ENCODE measurements at regions not wholly inside any gene's neighbourhood (a gene's known extent, or its start where the extent isn't known, plus 50 kb on each side); places are given as distances from the start of the nearest gene placed in this dataset.

GRCh38 chr2:16063251-16063850 is 123.0 kb downstream of the MYCN start:
- Histone ChIP-seq H3K9me3 (peaks cover 0 to 14% (median 0%) of the 10 kb centered on the region in 4 donors), H3K27ac (no peak overlapping the region), H3K36me3 (no peaks in the 10 kb centered on the region), H3K4me3 (no peak overlapping the region), H3K27me3 (no peaks in the 10 kb centered on the region), H3K4me1 (no peaks in the 10 kb centered on the region)
- no peak for TF ChIP-seq POLR2AphosphoS5 (IDR thresholded peaks at IDR 0.05)
- TF ChIP-seq, protein P1, sequence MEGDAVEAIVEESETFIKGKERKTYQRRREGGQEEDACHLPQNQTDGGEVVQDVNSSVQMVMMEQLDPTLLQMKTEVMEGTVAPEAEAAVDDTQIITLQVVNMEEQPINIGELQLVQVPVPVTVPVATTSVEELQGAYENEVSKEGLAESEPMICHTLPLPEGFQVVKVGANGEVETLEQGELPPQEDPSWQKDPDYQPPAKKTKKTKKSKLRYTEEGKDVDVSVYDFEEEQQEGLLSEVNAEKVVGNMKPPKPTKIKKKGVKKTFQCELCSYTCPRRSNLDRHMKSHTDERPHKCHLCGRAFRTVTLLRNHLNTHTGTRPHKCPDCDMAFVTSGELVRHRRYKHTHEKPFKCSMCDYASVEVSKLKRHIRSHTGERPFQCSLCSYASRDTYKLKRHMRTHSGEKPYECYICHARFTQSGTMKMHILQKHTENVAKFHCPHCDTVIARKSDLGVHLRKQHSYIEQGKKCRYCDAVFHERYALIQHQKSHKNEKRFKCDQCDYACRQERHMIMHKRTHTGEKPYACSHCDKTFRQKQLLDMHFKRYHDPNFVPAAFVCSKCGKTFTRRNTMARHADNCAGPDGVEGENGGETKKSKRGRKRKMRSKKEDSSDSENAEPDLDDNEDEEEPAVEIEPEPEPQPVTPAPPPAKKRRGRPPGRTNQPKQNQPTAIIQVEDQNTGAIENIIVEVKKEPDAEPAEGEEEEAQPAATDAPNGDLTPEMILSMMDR (IDR thresholded peaks at IDR 0.05): no peak
- no peak for TF ChIP-seq POLR2A (IDR thresholded peaks at IDR 0.05)
- no peak for TF ChIP-seq EP300 (IDR thresholded peaks at IDR 0.05)
- WGBS, 2 donors: 81 to 87% methylated on average over 4 of the region's 4 CpGs
- intact Hi-C loops (cut with DNase I): no loop called here
- DNase-seq: no peak

GRCh38 chr2:16062471-16063250 is 122.3 kb downstream of the MYCN start:
- TF ChIP-seq, protein P1 (IDR thresholded peaks at IDR 0.05): no peak
- TF ChIP-seq POLR2AphosphoS5 (IDR thresholded peaks at IDR 0.05): no peak
- TF ChIP-seq EP300 (IDR thresholded peaks at IDR 0.05): no peak
- no peak for TF ChIP-seq POLR2A (IDR thresholded peaks at IDR 0.05)
- Histone ChIP-seq H3K27me3 (no peaks in the 10 kb centered on the region), H3K36me3 (no peaks in the 10 kb centered on the region), H3K4me3 (no peak overlapping the region), H3K4me1 (no peaks in the 10 kb centered on the region), H3K9me3 (peaks cover 0 to 14% (median 0%) of the 10 kb centered on the region in 4 donors), H3K27ac (no peak overlapping the region)
- intact Hi-C loops (cut with DNase I): no loop called here
- DNase-seq: no peak
- WGBS, 2 donors: 88 to 90% methylated on average over 1 of the region's 1 CpG

GRCh38 chr2:16061441-16062217 is 121.3 kb downstream of the MYCN start:
- no peaks in the 10 kb centered on the region for H3K27me3 ChIP-seq
- H3K4me3 ChIP-seq: no peak overlapping the region
- intact Hi-C loops (cut with DNase I): no loop called here
- no peak for DNase-seq
- H3K4me1 ChIP-seq: no peaks in the 10 kb centered on the region
- peaks cover 0 to 14% (median 0%) of the 10 kb centered on the region in 4 donors for H3K9me3 ChIP-seq
- H3K27ac ChIP-seq: no peak overlapping the region
- TF ChIP-seq EP300 (IDR thresholded peaks at IDR 0.05) (no peak), POLR2AphosphoS5 (IDR thresholded peaks at IDR 0.05) (no peak), POLR2A (IDR thresholded peaks at IDR 0.05) (no peak)
- TF ChIP-seq, protein P1 (IDR thresholded peaks at IDR 0.05): no peak
- H3K36me3 ChIP-seq: no peaks in the 10 kb centered on the region
- 73 to 74% methylated on average over 2 of the region's 2 CpGs for WGBS, 2 donors

DNA sequence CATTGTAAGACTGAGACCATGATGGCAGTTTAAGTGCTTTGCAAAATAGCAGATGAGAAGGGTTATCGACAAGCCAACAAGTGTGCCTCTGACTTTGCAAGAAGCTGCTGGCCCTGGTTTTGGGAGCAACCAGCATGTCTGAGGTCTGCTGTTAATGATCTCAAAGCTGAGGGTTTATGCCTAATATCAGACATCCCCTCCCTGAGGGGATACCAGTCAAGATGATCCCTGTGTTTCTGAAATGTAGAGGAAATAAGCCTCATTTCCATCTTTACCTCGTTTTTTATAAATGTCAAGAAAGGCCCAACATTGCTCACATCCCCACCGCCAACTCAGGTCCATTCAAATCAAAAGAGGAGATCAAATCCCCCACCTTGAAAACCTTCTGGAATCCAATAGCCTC is 120.6 kb downstream of the MYCN start:
- intact Hi-C loops (cut with DNase I): no loop called here
- Histone ChIP-seq H3K27me3 (no peaks in the 10 kb centered on the region), H3K4me1 (peaks cover 0 to 5% (median 4%) of the 10 kb centered on the region in 4 donors), H3K36me3 (no peaks in the 10 kb centered on the region), H3K27ac (no peak overlapping the region), H3K9me3 (peaks cover 0 to 14% (median 0%) of the 10 kb centered on the region in 4 donors), H3K4me3 (no peak overlapping the region)
- WGBS, 2 donors: 89 to 91% methylated on average over 3 of the region's 3 CpGs
- DNase-seq: no peak
- TF ChIP-seq, protein P1 (IDR thresholded peaks at IDR 0.05): no peak
- no peak for TF ChIP-seq EP300 (IDR thresholded peaks at IDR 0.05)
- no peak for TF ChIP-seq POLR2AphosphoS5 (IDR thresholded peaks at IDR 0.05)
- TF ChIP-seq POLR2A (IDR thresholded peaks at IDR 0.05): no peak

Measured in sigmoid colon (tissue), 6 donors.